Activated gamma-delta T cell treated with anti-CD3 and anti-CD28 coated beads, Interleukin-2, amount 50 U/mL, for 16 hours (primary cell): ENCODE measurements at regions not wholly inside any gene's neighbourhood (a gene's known extent, or its start where the extent isn't known, plus 50 kb on each side); places are given as distances from the start of the nearest gene placed in this dataset.
"Not testable (repeated sequence)": the region's sequence is repeated elsewhere in the genome, so short reads cannot be mapped to it uniquely, and the experiment has no call there.

Experiments used
- DNase-seq: peaks from one replicate; pipeline ENCODE4 v3.0.0-alpha.2; 2020; ENCODE audit warnings: low read depth

GRCh38 chr22:22744412-22745224, 100.2 kb downstream of the GGTLC2 start:
- no peak for DNase-seq

DNA sequence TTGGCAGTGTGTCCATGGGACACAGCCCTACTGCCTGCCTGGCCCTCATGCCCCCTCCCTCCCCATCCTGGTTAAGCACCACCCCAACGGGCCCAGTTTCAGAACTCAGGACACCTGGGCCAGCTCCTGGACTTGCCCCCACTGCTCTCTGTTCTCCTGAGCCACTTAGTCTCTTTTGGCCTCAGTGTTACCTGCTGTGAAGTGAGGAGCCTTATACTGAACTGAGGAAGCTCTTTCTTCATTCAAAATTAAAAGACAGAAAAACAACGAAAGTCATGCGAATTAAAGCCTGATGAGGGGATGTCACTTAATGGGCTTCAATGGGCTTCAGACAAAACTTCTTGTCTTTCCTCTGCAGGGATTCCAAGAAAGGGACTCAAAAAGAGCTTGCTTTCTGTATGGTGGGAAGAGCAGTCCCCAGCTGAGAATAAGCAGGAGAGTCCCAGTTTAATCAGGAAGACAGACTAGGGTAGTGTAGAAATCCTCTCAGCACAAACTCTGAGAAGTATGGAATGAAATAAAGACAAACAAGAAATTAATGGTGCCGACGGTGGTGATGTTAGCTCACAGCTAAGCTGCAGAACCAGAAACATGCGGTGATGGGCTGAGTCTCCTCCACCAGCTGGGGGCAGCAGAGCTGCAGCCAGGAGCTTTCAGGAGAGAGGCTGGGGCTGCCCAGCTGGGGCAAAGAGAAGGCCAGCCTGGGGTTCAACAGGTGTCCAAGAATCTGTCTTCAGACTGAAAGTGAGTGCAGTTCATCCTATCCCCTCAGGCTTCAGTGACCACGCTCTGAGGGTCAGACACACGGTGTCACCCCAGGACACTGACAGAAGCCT, 101.0 kb downstream of the GGTLC2 start:
- DNase-seq = no peak

DNA sequence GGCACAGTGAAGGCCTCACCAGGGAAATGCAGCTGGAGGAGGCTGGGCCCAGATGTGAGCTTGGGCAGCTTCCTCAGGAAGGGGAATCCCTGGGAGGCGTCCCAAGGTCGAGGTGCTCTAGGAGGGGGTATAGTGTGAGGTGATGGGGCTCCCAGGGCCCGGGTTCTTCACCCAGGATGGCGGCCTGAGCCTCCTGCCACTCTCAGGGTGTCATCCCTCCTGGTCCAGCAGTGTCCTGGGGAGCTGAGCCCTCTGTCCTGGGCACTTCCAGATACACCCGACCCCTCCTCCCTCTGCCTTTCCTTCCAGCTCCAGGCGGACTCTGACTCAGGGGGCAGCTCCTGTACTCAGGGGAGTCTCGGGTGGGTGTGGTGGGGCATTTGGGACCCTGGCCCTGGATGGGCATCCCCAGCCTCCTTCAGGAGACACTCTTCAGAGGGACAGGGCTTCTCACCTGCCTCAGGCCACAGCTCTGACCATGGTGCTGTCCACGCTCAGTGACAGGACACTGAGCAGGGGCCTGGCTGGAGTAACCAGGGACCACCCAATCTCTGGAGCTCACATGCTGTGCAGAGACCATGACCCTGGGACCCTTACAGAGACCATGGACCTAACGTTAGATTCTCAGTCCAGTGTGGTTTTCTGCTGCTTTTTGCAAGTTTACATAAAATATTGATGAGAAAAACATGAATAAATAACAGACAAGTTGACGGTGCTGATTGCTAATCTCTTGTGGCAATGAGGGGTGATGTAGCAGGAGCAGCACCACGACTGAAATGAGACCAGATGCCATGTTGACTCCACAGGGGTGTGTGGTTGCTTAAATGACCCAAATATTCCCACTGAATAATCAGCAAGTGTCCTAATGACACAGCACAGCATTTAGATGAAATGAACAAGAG, 101.9 kb downstream of the GGTLC2 start:
- no peak for DNase-seq

- no peak for DNase-seq
Measured at GRCh38 chr22:22746963-22747933, 102.8 kb downstream of the GGTLC2 start.

- DNase-seq = peak; percentile 22
Measured at GRCh38 chr22:22748297-22748743, 103.9 kb downstream of the GGTLC2 start.

DNA sequence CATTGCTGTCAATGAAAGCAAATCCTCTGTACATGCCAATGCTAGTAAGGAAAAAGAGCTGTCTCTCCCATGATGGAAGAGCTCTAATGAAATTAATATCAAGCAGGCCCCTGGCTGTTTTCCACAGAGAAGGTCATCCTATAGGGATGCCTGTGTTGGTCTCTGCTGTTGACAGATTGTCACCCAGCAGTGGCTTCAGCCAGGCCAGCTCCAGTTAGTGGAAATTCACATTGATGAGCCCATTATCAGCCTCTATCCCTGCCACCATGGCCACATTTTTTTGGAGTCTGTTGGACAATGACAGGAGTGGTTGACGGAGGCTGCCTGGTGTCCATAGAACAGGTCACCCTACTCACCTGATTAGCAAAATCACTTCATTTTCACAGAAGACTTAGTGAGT, 104.3 kb downstream of the GGTLC2 start:
- DNase-seq = no peak

DNA sequence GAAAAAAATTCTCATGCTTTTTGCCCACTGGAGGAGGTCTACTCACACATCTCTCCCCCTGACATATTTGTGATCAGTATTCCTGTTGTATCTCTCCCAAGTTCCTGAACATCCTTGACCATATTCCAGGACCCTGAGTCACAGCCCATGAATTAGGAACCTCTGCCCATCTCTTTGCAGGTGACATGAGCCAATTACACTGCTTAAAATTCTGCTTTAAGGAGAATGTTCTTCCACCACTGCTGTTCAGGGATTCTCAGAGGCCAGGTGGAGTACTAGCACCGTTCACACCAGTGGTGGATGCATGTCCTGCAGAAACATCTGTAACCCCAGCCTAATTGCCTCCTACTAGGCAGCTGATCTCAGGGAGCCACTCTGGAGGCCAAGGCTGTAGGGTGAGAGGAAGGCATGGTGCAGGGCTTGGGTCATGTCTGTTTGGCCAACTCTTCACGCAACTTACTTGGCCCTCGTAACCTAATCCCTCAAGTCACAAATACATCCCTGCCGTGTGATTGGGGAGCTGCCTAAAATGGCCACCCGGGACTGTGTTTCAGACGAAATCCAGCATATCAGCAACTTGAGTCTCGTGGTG, 104.8 kb downstream of the GGTLC2 start:
- DNase-seq = no peak

- no peak for DNase-seq
Measured at GRCh38 chr22:22750335-22751042, 106.1 kb downstream of the GGTLC2 start.

DNA sequence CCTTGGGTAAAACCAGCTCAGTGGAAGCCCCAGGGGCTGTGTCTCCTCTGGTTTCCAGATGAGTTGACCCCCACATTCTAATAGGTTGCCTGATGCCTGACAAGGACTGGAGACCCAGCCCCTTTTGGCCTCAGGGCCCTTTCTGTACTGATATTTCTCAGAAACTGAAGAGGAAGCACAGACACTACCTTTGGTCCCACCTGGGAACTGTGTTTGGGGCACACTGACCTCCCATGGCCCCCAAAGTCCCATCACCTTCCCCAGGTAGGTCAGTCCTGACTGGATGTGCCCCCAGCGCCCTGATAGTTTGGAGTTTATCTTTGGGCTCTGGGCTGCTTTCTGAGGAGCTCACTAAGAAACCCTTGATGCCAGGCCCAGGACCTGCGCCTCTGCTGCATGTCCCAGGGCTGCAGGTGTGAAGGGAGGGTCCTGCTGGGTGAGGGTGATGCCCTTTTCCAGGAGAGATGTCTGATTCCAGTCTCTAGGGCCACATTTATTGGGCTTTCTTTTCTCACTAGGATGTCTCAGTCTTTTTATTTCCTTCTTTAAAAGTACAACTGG, 106.7 kb downstream of the GGTLC2 start:
- DNase-seq = no peak

- no peak for DNase-seq
Measured at GRCh38 chr22:22752199-22752555, 107.8 kb downstream of the GGTLC2 start.

DNA sequence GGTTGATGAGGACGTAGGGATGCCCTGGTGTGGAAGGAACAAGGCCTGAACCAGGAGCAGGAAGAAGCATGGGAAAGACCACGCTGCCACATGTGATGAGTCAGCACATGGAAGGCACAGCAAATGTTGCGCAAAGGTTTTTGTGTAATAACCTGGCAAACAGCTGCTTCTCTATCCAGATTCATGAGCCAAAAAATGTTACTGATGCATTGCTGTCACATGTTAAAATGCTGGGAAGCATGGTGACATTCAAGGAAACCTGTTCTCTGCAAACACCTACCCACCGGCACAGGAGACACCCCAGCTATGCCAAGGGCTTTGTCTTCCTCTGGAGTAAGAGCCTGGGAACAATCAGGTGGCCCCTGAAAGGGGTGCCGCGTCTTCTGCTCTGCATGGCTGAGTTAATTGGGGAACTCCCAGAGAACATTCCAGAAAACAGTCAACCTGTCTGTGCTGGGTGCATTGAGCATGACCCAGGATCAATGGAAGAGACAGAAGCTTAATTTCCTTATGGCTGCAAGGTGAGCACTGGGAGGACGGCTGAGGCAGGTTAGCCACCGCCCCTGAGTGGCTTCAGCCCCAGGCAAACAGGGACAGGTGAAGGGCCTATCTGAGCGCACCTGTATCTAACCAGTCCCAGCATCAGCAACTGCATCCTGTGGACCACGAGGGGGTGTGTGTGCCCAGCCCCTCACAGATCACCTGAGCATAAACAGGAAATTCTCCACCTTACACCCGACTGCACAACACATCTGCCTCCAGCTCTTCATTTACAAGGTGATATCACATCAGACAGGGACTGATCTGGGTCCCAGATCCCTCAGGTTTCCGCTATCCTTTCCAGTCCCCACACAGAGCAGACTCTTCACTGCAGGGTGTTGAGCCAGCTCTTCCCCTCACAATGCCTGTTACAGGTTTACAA, 108.4 kb downstream of the GGTLC2 start:
- DNase-seq = no peak

GRCh38 chr22:22753526-22754267, 109.3 kb downstream of the GGTLC2 start:
- DNase-seq = peak; percentile 75

GRCh38 chr22:22754268-22754657, 109.8 kb downstream of the GGTLC2 start:
- DNase-seq = no peak

GRCh38 chr22:22754961-22755777, 110.8 kb downstream of the GGTLC2 start:
- no peak for DNase-seq

DNA sequence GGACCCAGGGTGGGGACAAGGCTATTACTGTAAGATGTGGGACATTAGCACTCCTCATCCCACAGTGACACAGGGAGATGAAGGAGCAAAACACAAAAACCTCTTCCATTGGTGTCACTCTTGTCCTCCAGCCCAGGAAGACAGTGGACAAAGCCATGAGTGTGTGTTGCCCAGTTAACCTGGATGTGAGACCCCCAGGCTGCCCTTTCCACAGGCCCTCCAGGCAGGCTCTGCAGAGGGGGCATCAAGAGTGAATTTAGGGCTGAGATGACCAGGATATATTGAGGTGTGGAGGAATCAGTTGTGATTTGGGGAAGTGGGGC, 111.3 kb downstream of the GGTLC2 start:
- no peak for DNase-seq

DNA sequence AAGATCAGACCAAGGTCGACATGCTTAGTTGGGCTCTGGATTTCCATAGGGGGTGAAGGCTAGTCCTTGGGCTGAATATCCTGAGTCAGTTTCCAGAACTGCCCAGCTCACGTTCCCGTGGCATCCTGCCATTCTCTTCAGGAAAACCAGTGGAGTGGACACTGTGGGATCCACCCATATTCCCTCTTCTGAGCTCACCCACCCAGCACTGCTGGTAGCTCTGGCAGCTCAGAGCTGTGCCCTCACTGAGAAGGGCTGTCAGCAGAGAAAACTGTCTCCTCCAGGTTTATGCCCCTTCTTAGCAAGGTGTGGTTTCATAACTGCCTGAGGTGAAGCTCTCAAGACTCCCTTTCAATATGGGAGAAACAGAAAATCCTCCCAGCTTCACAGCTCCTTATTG, 111.7 kb downstream of the GGTLC2 start:
- no peak for DNase-seq

GRCh38 chr22:22756551-22757201, 112.3 kb downstream of the GGTLC2 start:
- DNase-seq = not testable (repeated sequence)
